A673 (cell line): ENCODE measurements at regions not wholly inside any gene's neighbourhood (a gene's known extent, or its start where the extent isn't known, plus 50 kb on each side); places are given as distances from the start of the nearest gene placed in this dataset.

ENCODE experiments used
- CTCF ChIP-seq: fragments of 300-800, 200-600 bp; sonication (generic); conservative IDR thresholded peaks from 2 replicates; pipeline ENCODE4 v1.5.1; 2017; ENCODE audit warnings: low read depth, mild to moderate bottlenecking, antibody characterized with exemption, low read length, moderate library complexity, mixed read lengths
- EZH2 ChIP-seq: fragments of 200-600 bp; sonication (generic); IDR thresholded peaks from 2 replicates; pipeline ENCODE4 v1.6.1; 2017; ENCODE audit warnings: borderline replicate concordance, low read depth, mild to moderate bottlenecking, mixed read lengths, antibody characterized with exemption, low read length; ENCODE audit not compliant: poor library complexity, severe bottlenecking

GRCh38 chr3:154953538-154953937 lies 126.6 kb upstream of the MME start:
- TF ChIP-seq CTCF (no peak), EZH2 (no peak)
